KBM-7 (cell line): ENCODE measurements at regions not wholly inside any gene's neighbourhood (a gene's known extent, or its start where the extent isn't known, plus 50 kb on each side); places are given as distances from the start of the nearest gene placed in this dataset.

ENCODE experiments used
- DNase-seq: peaks from one replicate; pipeline ENCODE4 v3.0.0-alpha.2; 2015
- in situ Hi-C: fragments of 300-500 bp; cut with MboI; formaldehyde crosslinking; loops from 2 replicates; pipeline ENCODE4 v1.14.3; 2020; ENCODE audit warnings: low sequenced_read_pairs, low pct_unique_long_range_greater_than_20kb, mixed read lengths

DNA sequence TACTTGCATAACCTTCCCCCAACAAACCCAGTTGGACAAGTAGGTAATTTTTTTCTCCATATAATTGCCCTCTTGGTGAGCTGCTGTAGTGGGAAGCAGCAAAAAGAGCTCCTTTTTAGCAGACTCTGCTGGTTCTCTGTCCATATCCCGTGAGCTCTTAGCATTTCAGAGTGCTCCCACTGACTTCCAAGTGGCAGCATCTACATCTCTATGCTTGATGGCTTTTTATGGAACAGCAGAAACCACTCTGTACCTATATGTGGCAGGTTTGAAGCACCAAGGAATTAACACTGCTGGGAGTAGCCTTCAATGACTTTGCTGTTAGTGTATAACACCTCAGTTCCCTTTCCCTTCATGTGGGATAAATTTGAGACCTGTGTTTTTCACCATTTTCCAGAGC is 168.4 kb upstream of the NHS start:
- no peak for DNase-seq
- in situ Hi-C loops = no loop called here

DNA sequence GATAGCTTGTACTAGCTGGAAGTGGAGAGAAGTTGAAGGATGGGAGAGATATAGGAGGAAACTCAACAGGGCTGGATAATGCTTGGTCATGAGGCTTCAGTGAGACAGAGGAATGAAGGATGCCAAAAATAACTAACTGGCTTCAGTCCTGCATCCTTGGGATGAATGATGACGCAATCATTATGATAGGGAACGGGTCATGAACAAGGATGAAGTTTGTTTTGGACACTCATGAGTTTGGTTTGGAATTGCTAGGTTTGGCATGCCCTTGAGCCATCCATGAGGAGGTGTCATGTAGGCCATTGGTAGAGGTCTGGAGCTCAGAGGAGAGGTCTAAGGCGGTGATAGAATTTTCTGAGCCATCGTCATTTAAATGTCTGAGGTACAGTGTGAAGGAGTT is 160.0 kb upstream of the NHS start:
- in situ Hi-C loops = no loop called here
- DNase-seq = no peak

DNA sequence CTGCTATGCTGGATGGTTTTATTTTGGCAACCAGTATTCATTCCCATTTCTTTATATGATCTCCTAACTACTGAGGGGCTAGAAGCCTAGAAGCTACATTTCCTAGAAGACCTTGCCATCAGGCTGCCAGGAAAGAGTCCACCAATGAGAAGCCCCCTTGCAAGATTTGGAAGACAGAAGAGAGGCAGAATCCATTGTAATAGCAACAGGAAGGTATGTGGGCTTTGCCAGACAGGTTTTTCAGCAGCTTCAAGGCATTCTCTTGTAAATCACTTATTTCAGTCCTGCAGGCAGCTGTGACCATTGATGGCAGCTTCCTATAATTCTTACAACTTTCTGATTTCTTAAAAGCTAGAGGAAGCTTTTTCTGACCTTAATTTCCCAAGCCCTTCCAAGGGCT is 148.3 kb upstream of the NHS start:
- DNase-seq = no peak
- in situ Hi-C loops = loop anchor here (25.0 kb wide), 1 partner anchor 361 kb away; no protein-coding TSS in a partner anchor

DNA sequence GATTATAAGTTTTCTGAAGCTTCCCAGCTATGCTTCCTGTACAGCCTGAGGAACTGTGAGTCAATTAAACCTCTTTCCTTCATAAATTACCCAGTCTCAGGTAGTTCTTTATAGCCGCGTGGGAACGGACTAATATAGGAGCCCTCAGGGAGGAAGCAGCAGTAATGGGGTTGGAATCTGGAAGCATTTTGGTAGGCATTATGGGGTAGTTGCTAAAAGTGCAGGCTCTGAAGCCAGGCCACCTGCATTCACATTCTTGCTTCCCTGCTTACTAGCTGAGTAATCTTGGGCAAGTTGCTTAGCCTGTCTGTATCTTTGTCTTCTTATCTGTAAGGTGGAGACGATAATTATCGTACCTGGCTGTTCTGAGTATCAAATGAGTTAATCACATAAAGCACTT is 137.9 kb upstream of the NHS start:
- in situ Hi-C loops = loop anchor here (25.0 kb wide), 1 partner anchor 350 kb away; no protein-coding TSS in a partner anchor
- no peak for DNase-seq

DNA sequence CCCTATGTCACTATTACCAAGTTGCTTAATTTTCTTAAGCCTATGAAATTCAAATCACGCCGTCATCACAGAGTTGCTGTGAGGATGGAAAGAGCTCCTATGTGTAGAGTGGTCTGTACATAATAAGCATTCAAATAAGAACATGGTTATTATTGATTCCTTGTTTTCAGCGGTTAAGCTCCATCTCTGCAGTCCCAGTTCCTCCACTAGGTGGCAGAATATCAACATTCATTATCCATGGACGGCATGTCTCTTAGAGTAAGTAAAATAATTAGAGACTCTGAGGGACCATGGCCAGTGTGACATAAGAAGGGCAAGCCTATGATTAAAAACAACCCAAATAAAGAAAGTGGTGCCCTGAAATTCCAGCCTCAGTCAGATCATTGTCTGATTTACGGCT is 132.5 kb upstream of the NHS start:
- in situ Hi-C loops = loop anchor here (25.0 kb wide), 1 partner anchor 345 kb away; no protein-coding TSS in a partner anchor
- DNase-seq = peak; percentile 69

DNA sequence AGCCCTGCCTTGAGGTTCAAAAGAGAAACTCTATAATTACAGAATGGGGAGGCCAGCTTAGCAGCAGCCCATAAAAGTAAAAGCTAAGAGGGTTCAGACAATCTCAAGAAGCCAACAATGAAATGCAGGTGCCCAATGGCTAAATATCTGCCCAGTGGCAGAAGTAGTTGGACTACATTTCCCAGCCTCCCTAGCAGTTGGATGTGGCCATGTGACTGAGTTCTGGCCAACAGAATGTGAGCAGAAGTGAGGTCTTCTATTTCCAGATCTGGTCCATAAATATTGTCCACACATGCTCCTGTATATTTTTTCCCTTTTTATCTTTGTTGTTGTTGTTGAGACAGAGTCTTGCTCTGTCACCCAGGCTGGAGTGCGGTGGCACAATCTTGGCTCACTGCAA is 127.9 kb upstream of the NHS start:
- DNase-seq = no peak
- in situ Hi-C loops = loop anchor here (25.0 kb wide), 1 partner anchor 340 kb away; no protein-coding TSS in a partner anchor

DNA sequence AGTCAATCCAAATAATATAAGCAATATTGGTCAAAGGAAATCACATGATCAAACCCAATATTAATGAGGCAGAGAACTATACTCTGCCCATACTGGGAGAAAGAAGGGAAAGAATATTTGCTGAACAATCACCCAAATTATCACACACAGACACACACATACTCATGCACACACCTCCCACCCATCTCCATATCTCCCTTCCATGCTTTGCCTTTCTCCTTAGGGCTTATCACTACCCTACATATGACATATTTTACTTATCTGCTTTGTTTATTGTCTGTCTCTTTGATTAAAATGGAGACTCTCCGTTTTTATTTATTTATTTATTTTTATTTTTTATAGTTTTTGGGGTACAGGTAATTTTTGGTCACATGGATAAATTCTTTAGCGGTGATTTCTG is 112.9 kb upstream of the NHS start:
- in situ Hi-C loops = no loop called here

DNA sequence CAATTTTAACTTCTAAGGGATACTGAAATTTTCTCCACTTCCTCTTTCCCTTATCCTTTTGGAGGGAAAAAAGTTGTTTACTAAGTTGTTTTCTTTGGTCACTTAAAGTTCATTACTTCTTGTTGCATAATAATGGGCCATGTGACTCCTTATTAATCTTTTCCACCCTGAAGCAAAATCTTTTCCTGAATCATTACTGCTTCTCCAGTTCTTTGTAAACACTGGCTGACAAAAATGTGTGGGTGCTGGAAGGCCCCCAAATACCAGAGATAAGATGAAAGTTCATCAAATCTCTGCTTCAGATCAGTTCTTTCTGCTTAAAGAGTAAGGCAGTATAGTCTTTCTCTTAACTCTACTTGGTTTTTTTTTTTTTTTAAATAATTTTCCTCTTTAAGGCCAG is 108.9 kb upstream of the NHS start:
- no peak for DNase-seq

More for the DNA sequence above, 112.9 kb upstream of the NHS start:
- DNase-seq = no peak

DNA sequence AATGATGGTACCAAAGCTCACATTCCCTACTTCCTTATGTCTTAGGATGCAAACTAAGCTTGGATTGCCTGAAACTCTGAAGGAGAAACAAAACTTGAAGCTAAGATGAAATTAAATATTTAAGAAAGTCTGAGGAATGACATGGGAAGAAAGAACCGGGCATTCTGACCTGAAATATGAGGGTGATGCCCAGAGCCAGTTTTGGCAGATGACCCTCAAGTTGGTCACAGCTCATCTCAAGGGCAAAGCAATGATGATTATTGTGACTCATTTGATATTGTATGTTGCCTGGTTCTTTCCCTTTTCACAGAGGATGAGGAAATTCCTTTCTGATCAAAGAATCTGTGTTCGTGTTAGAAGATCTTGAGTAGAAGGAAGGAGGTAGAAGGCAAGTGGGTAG is 96.0 kb upstream of the NHS start:
- in situ Hi-C loops = no loop called here
- DNase-seq = no peak

More for the DNA sequence above, 108.9 kb upstream of the NHS start:
- in situ Hi-C loops = no loop called here

DNA sequence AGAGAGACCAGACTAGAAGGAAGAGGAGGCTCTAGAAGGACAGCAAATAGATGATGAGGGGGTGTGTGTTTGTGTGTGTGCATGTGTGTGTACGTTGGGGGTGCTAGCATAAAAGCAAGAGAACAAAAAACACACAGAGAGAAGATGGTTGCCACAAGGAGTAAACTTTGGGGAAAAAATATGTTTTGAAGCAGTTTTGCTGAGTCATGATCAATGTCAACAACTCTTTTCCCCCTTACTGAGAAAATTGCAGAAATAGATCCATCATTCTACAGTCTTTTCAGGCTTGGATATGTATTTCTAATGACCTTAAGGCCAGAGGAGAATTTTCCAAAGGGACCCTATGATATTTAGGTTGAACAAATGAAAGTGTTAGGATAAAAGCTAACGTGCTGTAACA is 89.0 kb upstream of the NHS start:
- in situ Hi-C loops = no loop called here
- DNase-seq = no peak

DNA sequence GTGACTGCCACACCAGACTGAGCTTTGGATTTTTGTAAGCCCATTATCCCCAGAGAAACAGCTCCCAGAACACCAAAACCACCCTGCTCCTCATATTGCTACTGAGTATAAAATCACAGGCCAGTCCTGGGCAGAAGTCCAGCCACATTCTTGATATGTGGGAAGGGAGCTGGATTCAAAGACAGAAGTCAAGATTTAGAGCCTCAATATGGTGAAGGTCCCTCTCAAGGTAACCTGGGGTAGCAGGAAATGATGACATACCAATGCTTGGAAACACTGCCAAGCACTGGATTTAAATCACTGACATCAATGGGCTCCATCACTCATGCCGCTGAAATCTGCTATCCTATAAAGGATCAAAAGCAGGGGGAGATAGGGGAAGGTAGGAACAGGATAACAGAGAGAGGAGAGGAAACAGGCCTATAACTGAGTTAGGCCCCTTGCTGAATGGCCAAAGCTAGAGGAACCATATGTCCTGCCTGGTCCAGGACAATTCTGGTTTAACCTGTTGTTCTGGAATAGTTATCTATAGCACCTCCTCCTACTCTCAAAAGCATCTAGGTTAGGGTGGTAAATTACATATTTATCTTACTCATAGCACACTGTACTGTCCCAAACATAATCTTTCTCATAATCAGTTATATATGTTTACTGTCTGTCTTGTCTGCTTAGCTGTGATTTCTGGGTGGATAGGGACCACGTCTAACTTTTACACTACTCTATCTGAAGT is 83.7 kb upstream of the NHS start:
- DNase-seq = no peak
- in situ Hi-C loops = no loop called here

DNA sequence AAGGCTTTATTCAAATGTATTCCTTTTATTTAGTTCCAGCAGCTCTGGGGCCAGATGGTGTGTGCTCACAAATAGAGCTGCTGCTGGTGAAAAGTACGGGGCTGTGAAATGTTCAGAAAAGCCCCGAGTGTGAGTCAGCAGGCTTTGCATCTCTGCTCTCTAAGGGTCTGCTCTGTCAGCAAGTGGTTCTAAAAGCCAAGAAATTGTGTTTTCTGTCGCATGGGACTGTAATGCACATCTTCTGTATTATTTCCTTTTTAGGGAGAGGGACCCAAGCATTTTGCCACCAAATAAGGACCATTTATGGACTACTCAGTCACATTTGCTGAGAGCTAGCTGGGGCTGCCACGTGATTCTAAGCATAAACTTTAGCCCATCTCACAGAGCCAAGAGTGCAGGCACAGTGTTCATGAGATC is 82.9 kb upstream of the NHS start:
- DNase-seq = no peak

DNA sequence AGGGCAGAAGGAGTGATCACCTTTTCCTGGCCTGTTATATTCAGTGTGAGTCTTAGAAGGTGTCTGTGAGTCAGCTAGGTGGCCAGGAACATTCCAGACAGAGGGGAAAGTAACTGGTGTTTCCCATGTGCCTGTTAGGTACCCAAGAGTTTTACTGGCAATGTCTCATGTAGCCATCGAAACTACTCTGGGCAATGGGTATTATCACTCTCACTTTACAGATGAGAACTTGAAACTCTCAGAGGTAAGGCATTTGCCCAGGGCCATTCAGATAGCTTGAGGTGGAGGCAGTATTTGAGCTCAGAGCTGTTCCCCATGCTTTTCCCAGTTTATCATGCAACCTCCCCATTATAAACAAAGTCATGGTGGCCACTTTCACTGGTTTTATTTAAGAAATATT is 80.4 kb upstream of the NHS start:
- no peak for DNase-seq
- in situ Hi-C loops = no loop called here

More for the DNA sequence above, 82.9 kb upstream of the NHS start:
- in situ Hi-C loops = no loop called here

DNA sequence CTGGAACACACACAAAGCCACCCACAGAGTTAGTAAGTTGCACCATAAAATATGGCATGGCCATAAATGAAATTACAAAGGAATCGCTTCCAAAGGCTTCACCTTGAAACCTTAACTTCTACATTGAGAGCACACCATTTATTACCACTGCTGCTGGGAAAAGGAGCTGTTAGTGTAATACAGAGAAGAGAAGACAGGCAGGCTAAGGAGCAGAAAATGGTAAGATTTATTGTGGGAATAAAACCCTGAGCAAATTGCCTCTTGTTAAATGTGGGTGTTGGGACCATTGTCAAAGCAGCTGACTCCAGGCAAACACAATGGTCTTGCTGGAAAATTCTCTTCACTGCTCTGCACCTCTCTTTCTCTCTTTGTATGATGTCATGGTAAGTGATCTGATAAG is 79.2 kb upstream of the NHS start:
- no peak for DNase-seq

DNA sequence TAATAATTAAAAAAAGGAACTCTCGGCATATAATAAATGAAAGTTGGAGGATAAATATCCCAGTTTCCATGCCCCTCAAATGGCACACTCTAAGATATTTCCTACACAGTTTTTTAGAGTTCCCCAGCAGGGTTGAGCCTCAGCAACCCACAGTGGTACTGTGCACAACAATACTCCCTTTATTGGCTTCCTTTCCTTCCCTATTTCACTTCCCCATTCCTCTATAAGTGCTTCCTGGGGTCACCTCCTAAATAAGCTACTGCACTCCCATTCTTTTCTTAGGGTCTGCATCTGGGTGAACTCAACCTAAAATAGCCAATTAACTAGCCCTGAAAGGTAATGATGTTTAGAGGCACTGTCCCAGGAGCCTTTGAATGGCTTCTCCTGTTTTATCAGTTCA is 76.4 kb upstream of the NHS start:
- peak; percentile 32 for DNase-seq
- in situ Hi-C loops = no loop called here

More for the DNA sequence above, 79.2 kb upstream of the NHS start:
- in situ Hi-C loops = no loop called here

DNA sequence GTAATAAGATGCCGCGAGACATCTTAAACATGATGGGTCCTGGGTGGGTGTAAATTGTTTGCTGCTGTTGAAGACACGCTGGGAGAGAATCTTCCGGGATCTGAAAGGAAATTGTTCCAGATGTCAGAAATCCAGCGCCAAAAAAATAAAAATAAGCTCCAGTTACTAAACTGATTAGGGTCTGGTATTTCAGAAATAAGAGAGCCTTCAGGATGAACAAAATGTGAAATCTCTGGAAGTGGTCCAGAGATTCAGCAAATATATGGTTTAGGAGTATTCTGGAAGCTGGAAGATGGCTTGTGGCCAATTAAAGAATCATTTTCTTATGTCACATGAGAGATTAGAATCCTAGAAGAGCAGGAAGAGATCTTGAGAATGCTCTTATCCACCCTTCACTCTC is 75.8 kb upstream of the NHS start:
- in situ Hi-C loops = no loop called here
- DNase-seq = no peak

DNA sequence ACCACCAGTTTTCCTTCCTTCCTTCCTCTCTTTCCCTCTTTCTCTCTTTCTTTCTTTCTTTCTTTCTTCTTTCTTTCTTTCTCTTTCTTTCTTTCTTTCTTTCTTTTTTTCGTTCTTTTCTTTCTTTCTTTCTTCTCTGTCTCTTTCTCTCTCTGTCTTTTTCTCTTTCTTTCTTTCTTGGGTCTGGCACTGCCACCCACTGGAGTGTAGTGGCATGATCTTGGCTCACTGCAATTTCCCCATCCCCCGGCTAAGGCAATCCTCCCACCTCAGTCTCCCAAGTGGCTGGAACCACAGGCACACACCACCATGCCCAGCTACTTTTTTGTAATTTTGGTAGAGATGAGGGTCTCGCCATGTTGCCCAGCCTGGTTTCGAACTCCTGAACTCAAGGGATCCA is 51.6 kb upstream of the NHS start:
- no peak for DNase-seq
- in situ Hi-C loops = no loop called here
